PFSK-1 (cell line): ENCODE measurements at regions not wholly inside any gene's neighbourhood (a gene's known extent, or its start where the extent isn't known, plus 50 kb on each side); places are given as distances from the start of the nearest gene placed in this dataset.

ENCODE experiments used
- FOXP2 ChIP-seq: optimal IDR thresholded peaks from 2 replicates; pipeline ENCODE3; 2011; ENCODE audit warnings: borderline replicate concordance, control low read depth, inconsistent platforms; ENCODE audit not compliant: insufficient read depth; ENCODE audit errors: extremely low read length, extremely low read depth
- POLR2AphosphoS5 ChIP-seq: IDR thresholded peaks from 2 replicates; pipeline ENCODE4 v1.6.1; 2012; ENCODE audit warnings: low read depth, mild to moderate bottlenecking, control low read depth, low read length, moderate library complexity
- SIN3A ChIP-seq: IDR thresholded peaks from 2 replicates; pipeline ENCODE4 v1.6.1; 2012; ENCODE audit warnings: mild to moderate bottlenecking, low read length, moderate library complexity, borderline replicate concordance; ENCODE audit not compliant: insufficient read depth

DNA sequence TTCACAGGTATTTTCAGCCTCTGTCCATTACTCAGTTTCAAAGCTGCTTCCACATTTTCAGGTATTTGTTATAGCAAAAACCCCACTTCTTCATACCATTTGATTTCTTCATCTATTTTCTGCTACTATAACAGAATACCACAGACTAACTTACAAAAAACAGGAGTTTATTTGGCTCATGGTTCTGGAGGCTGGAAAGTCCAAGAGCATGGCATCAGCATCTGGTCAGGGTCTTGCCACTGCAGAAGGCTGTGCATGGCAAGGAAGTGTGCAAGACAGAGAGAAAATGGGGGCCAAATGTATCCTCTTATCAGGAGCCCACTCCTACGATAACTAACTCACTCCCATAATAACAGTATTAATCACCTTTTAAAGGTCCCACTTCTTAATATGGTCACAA is 82.8 kb upstream of the FOXA2 start:
- TF ChIP-seq POLR2AphosphoS5 (no peak), FOXP2 (no peak), SIN3A (no peak)
